ENCODE measurements at regions not wholly inside any gene's neighbourhood (a gene's known extent, or its start where the extent isn't known, plus 50 kb on each side); places are given as distances from the start of the nearest gene placed in this dataset.

DNA sequence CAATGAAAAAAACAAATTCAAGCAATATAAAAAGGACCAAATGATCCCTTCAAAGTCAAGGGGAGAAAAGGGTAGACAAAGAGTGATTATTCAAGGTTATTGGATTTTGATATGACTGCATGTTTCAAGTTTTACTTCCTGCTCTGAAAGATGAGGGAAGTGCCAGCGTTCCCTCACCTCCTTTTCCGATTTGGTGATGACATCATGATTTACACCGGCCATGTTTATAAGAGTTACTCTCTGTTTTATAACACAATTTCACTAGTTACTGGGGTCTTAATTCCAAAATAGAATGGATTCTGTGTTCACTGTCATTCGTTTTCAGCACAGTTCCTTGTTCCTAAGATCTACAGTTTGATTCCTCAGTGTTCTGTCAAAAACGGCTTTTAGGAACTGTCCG lies 60.5 kb upstream of the CPXM2 start:
- no peak for DNase-seq (ENCODE audit: low spot score)

DNA sequence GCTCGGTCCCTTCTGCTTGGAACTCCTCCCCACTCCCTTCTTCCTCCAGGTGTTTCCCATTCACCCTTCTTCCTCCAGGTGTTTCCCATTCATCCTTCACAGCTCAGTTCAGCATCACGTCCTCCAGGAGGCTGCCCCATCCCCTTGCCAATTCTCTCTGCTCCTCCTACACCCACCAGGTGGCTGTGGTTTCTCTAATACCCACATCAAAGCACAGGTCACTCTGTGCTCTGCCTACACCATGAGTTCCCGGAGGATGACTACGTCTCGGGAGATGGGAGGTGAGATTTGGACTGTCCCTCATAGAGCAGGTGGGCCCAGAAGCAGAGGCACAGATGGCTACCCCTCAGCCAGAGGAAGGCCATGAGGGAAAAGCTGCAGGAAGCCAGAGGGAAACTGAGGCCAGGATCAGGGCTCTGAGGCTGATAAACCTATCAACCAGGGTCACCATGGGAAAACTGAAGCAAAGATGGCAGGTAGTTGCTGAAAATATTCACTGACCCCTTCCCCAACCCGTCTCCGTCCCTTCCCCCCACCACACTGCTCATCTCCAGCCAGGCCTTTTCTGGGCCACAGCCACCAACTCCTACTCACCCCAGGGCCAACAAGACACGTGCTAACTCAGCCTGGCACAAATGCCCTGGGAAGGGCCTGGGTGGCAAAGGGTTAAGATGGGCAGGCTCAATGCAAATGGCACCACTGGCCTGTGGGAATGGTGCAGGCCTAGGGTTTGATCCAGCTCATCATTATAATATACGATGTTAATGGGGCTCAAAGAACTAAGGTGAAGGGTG lies 56.6 kb upstream of the CPXM2 start:
- DNase-seq (ENCODE audit: low spot score): peak; percentile 60

DNA sequence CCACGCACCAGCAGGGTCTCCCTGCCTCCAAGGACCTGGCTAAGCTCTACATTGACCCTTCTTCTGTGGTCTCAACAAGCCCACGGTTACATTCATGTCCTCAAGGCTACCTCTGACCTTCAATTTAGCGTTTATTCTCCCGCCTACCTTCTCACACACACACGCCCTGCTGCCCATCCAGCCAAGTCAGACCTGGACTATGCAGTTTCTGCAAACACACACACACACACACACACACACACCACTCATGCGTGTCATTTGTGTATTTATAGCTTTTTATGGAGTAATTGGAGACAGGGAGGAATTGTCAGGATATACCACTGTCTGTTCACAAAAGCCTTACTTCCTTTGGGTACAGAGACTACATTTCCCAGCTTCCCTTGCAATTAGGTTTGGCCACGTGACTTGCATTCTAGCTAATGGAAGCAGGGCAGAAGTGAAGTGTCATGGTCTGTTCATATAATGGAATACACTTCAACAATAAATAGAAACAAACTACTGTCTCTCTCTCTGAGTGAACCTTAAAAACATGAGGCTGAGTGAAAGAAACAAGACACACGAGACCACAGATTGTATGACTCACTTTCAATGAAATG lies 53.8 kb upstream of the CPXM2 start:
- DNase-seq (ENCODE audit: low spot score): no peak

DNA sequence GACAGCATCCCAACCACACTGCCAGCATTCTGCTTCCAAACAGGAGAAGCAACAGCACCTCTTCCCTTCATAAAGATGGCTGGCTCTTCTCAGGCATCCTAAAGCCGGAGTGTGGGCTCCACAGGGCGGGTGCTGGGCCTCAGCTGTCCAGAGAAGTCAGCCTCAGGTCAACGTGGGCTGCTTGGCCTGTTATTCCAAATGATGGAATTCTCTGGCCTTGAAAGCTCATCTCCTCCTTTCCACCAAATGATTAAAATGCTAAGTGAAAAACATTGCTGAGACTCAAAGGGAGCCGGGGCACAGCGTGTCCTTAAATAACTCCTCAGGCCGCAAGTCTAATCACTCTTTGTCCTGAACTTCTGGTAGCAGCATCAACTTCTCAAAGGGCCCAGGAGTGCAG lies 53.1 kb upstream of the CPXM2 start:
- DNase-seq (ENCODE audit: low spot score): no peak

DNA sequence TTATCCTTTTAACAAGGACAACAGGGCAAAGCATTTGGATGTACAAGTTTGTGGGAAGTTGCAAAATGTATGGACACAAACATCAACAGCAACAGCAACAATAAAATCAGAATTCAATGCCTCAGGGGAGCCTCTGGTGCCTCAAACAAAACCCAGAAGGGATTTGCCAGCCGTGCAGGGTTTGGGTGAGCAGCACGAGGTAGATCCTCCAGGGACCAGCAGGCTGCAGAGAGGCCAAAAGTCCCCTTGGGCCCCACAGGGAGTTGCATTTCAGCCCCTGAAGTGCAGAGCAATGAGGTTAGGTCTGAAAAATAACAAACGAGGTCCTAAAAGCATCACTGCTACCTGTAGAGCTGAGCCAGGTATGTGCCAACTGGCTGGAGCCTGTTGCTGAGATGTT lies 51.7 kb upstream of the CPXM2 start:
- DNase-seq (ENCODE audit: low spot score): no peak

DNA sequence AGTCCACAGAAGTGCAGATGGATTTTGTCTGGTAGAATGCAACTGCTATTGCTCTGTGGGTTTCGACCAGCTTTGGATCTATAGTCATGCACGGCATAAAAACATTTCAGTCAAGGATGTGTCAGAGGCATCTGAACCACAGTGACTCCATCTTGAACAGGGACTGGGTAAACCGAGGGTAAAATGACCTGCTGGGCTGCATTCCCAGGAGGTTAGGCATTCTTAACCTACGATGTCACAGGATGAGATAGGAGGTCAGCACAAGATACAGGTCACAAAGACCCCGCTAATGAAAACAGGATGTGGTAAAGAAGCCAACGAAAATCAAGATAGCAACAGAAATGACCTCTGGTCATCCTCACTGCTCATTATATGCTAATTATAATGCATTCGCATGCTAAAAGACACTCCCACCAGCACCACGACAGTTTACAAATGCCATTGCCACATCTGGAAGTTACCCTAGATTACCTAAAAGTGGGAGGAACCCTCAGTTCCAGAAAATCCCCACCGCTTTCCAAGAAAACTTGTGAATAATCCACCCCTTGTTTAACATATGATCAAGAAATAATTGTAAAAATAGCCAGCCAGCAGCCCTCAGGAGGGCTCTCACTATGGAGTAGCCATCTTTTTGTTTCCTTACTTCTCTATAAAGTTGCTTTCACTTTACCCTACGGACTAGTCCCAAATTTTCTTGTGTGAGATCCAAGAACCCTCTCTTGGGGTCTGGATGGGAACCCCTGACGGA lies 50.7 kb upstream of the CPXM2 start:
- DNase-seq (ENCODE audit: low spot score): no peak
